Hepatocyte (in vitro differentiated cells): ENCODE measurements at regions not wholly inside any gene's neighbourhood (a gene's known extent, or its start where the extent isn't known, plus 50 kb on each side); places are given as distances from the start of the nearest gene placed in this dataset.

Experiments used
- DNase-seq: peaks from one replicate; pipeline ENCODE4 v3.0.0-alpha.2; 2016; ENCODE audit warnings: low spot score
- H2AFZ ChIP-seq: fragments of 200-600 bp; sonication (generic); 2 replicates; pipeline ENCODE4 v1.6.0; 2016; ENCODE audit warnings: antibody characterized with exemption, mild to moderate bottlenecking
- H3K27ac ChIP-seq: fragments of 200-600 bp; sonication (generic); 2 replicates; pipeline ENCODE4 v1.5.1; 2016; ENCODE audit warnings: mild to moderate bottlenecking
- H3K27me3 ChIP-seq: fragments of 200-600 bp; sonication (generic); 2 replicates; pipeline ENCODE4 v1.6.1; 2016
- H3K36me3 ChIP-seq: fragments of 200-600 bp; sonication (generic); replicated peaks from 2 replicates; pipeline ENCODE4 v1.5.1; 2016; ENCODE audit warnings: low read depth; ENCODE audit not compliant: insufficient read depth
- H3K4me1 ChIP-seq: fragments of 200-600 bp; sonication (generic); 2 replicates; pipeline ENCODE4 v1.5.1; 2016; ENCODE audit warnings: mild to moderate bottlenecking, moderate library complexity; ENCODE audit not compliant: insufficient read depth
- H3K4me2 ChIP-seq: fragments of 200-600 bp; sonication (generic); 2 replicates; pipeline ENCODE4 v1.6.0; 2016
- H3K4me3 ChIP-seq: fragments of 200-600 bp; sonication (generic); 2 replicates; pipeline ENCODE4 v1.5.1; 2016; ENCODE audit warnings: mild to moderate bottlenecking
- H3K79me2 ChIP-seq: fragments of 200-600 bp; sonication (generic); 2 replicates; pipeline ENCODE4 v1.6.0; 2017; ENCODE audit warnings: mild to moderate bottlenecking
- H3K9me2 ChIP-seq: fragments of 200-600 bp; sonication (generic); replicated peaks from 2 replicates; pipeline ENCODE4 v1.6.0; 2017; ENCODE audit warnings: mild to moderate bottlenecking; ENCODE audit not compliant: insufficient read depth
- H3K9me3 ChIP-seq: fragments of 200-600 bp; sonication (generic); 2 replicates; pipeline ENCODE4 v1.5.1; 2016; ENCODE audit warnings: low read depth, mild to moderate bottlenecking
- H4K20me1 ChIP-seq: fragments of 200-600 bp; sonication (generic); 2 replicates; pipeline ENCODE4 v1.6.0; 2016; ENCODE audit warnings: mild to moderate bottlenecking; ENCODE audit not compliant: insufficient read depth, poor library complexity, severe bottlenecking
- EZH2 ChIP-seq: fragments of 200-600 bp; sonication (generic); IDR thresholded peaks from 2 replicates; pipeline ENCODE4 v1.6.1; 2016; ENCODE audit warnings: antibody characterized with exemption, mild to moderate bottlenecking, borderline replicate concordance
- EZH2phosphoT487 ChIP-seq: fragments of 200-600 bp; sonication (generic); IDR thresholded peaks from one replicate; pipeline ENCODE4 v1.6.1; 2018; ENCODE audit warnings: antibody characterized with exemption, mild to moderate bottlenecking, low read depth, moderate library complexity; ENCODE audit not compliant: unreplicated experiment, severe bottlenecking
- WGBS: methylation state at CpG from one replicate; pipeline ENCODE4 v1.1.6; 2016; ENCODE audit warnings: low lambda C conversion rate; ENCODE audit errors: missing lambda C conversion rate; 5-methylcytosine and 5-hydroxymethylcytosine counted together
- TF ChIP-seq, protein P1 (sequence below): fragments of 200-600 bp; sonication (generic); IDR thresholded peaks from 2 replicates; pipeline ENCODE4 v1.5.1; 2016; ENCODE audit warnings: antibody characterized with exemption, mild to moderate bottlenecking; ENCODE audit not compliant: poor library complexity

- Histone ChIP-seq H3K79me2 (no peaks in the 10 kb centered on the region), H3K36me3 (no peaks in the 10 kb centered on the region), H2AFZ (no peak overlapping the region), H3K9me2 (no peaks in the 10 kb centered on the region), H3K4me3 (no peak overlapping the region), H3K9me3 (no peaks in the 10 kb centered on the region), H3K27me3 (no peaks in the 10 kb centered on the region), H3K27ac (no peak overlapping the region), H3K4me1 (peaks cover 12% of the 10 kb centered on the region), H3K4me2 (no peak overlapping the region), H4K20me1 (no peaks in the 10 kb centered on the region)
- no peak for DNase-seq
- TF ChIP-seq EZH2 = no peak
- TF ChIP-seq, protein P1, sequence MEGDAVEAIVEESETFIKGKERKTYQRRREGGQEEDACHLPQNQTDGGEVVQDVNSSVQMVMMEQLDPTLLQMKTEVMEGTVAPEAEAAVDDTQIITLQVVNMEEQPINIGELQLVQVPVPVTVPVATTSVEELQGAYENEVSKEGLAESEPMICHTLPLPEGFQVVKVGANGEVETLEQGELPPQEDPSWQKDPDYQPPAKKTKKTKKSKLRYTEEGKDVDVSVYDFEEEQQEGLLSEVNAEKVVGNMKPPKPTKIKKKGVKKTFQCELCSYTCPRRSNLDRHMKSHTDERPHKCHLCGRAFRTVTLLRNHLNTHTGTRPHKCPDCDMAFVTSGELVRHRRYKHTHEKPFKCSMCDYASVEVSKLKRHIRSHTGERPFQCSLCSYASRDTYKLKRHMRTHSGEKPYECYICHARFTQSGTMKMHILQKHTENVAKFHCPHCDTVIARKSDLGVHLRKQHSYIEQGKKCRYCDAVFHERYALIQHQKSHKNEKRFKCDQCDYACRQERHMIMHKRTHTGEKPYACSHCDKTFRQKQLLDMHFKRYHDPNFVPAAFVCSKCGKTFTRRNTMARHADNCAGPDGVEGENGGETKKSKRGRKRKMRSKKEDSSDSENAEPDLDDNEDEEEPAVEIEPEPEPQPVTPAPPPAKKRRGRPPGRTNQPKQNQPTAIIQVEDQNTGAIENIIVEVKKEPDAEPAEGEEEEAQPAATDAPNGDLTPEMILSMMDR = no peak
- no peak for TF ChIP-seq EZH2phosphoT487
- WGBS = 82% methylated on average over 6 of the region's 6 CpGs
Measured at GRCh38 chr20:57883224-57883623, 173.4 kb upstream of the PMEPA1 start.

DNA sequence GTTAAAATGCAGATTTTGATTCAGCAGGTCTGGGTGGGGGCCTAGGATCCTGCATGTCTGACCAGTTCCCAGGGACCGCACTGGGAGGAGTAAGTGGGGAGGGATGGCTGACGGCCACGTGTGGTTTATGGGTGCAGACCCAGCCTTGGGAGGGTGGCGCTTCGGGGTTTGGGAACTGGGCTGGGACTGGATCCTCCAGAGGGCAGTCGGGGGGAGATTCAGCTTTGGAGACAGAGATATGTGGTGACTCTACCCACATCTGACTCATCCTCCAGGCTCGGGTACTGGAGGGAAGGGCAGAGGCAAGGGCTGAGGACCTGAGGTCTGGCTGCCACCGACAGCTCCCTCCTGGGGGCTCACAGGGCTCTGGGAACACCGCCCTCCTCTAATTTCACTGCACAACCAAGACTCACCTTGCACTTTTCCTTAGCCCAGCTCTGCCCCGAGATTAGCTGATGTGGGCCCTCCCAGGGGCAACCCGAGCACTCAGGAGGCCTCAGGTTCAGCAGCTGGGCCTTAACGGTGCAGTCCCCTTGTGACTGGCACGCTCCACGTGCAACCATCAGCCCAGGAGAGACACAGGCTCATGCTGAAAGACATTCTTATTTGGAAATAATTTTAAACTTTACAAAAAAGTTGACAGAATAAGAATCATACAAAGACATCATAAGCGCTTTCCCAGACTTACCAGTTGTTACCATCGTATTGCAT, 172.8 kb upstream of the PMEPA1 start:
- no peak overlapping the region for H3K4me2 ChIP-seq
- no peaks in the 10 kb centered on the region for H4K20me1 ChIP-seq
- no peak overlapping the region for H2AFZ ChIP-seq
- H3K27me3 ChIP-seq = peaks cover 2% of the 10 kb centered on the region
- no peaks in the 10 kb centered on the region for H3K9me3 ChIP-seq
- H3K9me2 ChIP-seq = no peaks in the 10 kb centered on the region
- H3K4me1 ChIP-seq = peaks cover 12% of the 10 kb centered on the region
- H3K4me3 ChIP-seq = no peak overlapping the region
- 85% methylated on average over 16 of the region's 16 CpGs for WGBS
- TF ChIP-seq, protein P1 = no peak
- TF ChIP-seq EZH2phosphoT487 (no peak), EZH2 (no peak)
- H3K36me3 ChIP-seq = no peaks in the 10 kb centered on the region
- no peak for DNase-seq
- no peaks in the 10 kb centered on the region for H3K79me2 ChIP-seq
- no peak overlapping the region for H3K27ac ChIP-seq

GRCh38 chr20:57881466-57882385, 171.9 kb upstream of the PMEPA1 start:
- 89% methylated on average over 15 of the region's 15 CpGs for WGBS
- no peaks in the 10 kb centered on the region for H4K20me1 ChIP-seq
- DNase-seq = no peak
- H3K27ac ChIP-seq = no peak overlapping the region
- H3K4me2 ChIP-seq = no peak overlapping the region
- H3K4me1 ChIP-seq = peaks cover 12% of the 10 kb centered on the region
- no peaks in the 10 kb centered on the region for H3K79me2 ChIP-seq
- H3K4me3 ChIP-seq = no peak overlapping the region
- no peaks in the 10 kb centered on the region for H3K9me3 ChIP-seq
- peaks cover 2% of the 10 kb centered on the region for H3K27me3 ChIP-seq
- no peaks in the 10 kb centered on the region for H3K9me2 ChIP-seq
- no peaks in the 10 kb centered on the region for H3K36me3 ChIP-seq
- H2AFZ ChIP-seq = no peak overlapping the region
- TF ChIP-seq, protein P1 = no peak
- TF ChIP-seq EZH2phosphoT487 = no peak
- no peak for TF ChIP-seq EZH2
